HG03469 (cell line): ENCODE measurements at regions not wholly inside any gene's neighbourhood (a gene's known extent, or its start where the extent isn't known, plus 50 kb on each side); places are given as distances from the start of the nearest gene placed in this dataset.

Experiments used
- ATAC-seq: cut with Tn5 transposase; IDR thresholded peaks from one replicate; pipeline ENCODE4 v1.9.1; 2021; ENCODE audit warnings: mild to moderate bottlenecking, moderate library complexity, moderate number of reproducible peaks; ENCODE audit not compliant: unreplicated experiment

- no peak for ATAC-seq
Measured at GRCh38 chr2:219987830-219988229, 360.4 kb downstream of the SLC4A3 start.

GRCh38 chr2:219989744-219990143 lies 362.3 kb downstream of the SLC4A3 start:
- ATAC-seq, result no peak

GRCh38 chr2:219991116-219991515 lies 363.7 kb downstream of the SLC4A3 start:
- no peak for ATAC-seq

- no peak for ATAC-seq
Measured at GRCh38 chr2:219995399-219995798, 368.0 kb downstream of the SLC4A3 start.

- no peak for ATAC-seq
Measured at GRCh38 chr2:219995991-219996765, 368.7 kb downstream of the SLC4A3 start.

- no peak for ATAC-seq
Measured at GRCh38 chr2:219997341-219997851, 370.0 kb downstream of the SLC4A3 start.

GRCh38 chr2:219998107-219998506 lies 370.7 kb downstream of the SLC4A3 start:
- ATAC-seq, result no peak

GRCh38 chr2:219998714-219999227 lies 371.3 kb downstream of the SLC4A3 start:
- no peak for ATAC-seq

GRCh38 chr2:220000080-220000479 lies 372.6 kb downstream of the SLC4A3 start:
- no peak for ATAC-seq

- ATAC-seq, result no peak
Measured at GRCh38 chr2:220000586-220000985, 373.2 kb downstream of the SLC4A3 start.

- no peak for ATAC-seq
Measured at GRCh38 chr2:220001751-220002150, 374.3 kb downstream of the SLC4A3 start.

- ATAC-seq, result no peak
Measured at GRCh38 chr2:220002251-220002650, 374.8 kb downstream of the SLC4A3 start.

- ATAC-seq, result no peak
Measured at GRCh38 chr2:220002699-220003098, 375.3 kb downstream of the SLC4A3 start.

- ATAC-seq, result no peak
Measured at GRCh38 chr2:220005362-220005761, 377.9 kb downstream of the SLC4A3 start.

GRCh38 chr2:220006152-220006621 lies 378.8 kb downstream of the SLC4A3 start:
- no peak for ATAC-seq

- no peak for ATAC-seq
Measured at GRCh38 chr2:220011859-220012258, 384.4 kb downstream of the SLC4A3 start.

- ATAC-seq, result no peak
Measured at GRCh38 chr2:220014961-220015360, 387.5 kb downstream of the SLC4A3 start.

- no peak for ATAC-seq
Measured at GRCh38 chr2:220015576-220015975, 388.1 kb downstream of the SLC4A3 start.

GRCh38 chr2:220025207-220025606 lies 397.8 kb downstream of the SLC4A3 start:
- ATAC-seq, result no peak

GRCh38 chr2:220029013-220029412 lies 401.6 kb downstream of the SLC4A3 start:
- no peak for ATAC-seq

GRCh38 chr2:220033546-220033945 lies 406.1 kb downstream of the SLC4A3 start:
- no peak for ATAC-seq

- ATAC-seq, result no peak
Measured at GRCh38 chr2:220034426-220035130, 407.1 kb downstream of the SLC4A3 start.
